ENCODE measurements at regions not wholly inside any gene's neighbourhood (a gene's known extent, or its start where the extent isn't known, plus 50 kb on each side); places are given as distances from the start of the nearest gene placed in this dataset.

DNA sequence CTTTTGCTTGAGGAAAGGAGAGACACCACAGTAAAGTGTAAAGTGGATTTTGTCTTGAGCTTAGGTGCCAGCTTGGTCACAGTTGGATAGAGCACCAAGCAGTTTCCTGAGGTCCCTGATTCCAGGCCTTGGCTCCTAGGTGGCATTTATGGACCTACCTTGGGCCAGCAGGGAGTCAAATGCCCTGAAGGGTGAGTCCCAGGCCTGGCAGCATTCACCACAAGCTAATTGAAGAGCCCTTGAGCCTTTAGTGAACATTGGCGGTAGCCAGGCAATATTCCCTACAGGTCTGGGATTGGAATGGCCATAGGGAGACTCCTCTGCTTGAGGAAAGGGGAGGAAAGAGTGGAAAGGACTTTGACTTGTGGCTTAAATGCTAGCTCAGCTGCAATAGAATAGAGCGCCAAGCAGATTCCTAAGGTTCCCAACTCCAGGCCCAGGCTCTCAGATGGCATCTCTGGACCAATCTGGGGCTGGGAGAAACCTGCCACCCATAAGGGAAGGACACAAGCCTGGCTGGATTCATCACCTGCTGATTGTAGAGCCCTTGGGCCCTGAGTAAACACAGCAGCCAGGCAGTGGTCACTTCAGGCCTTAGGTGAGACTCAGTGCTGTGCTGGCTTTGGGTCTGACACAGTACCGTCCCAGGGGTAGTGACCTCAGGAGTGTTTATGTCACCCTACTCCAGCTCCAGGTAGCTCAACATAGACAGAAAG lies 137.5 kb upstream of the OTOS start:
- DNase-seq (ENCODE audit: low read depth), result no peak

GRCh38 chr2:240278661-240279060 lies 138.2 kb upstream of the OTOS start:
- no peak for DNase-seq (ENCODE audit: low read depth)

- DNase-seq (ENCODE audit: low read depth), result no peak
Observed at GRCh38 chr2:240280621-240281020, 140.2 kb upstream of the OTOS start.

DNA sequence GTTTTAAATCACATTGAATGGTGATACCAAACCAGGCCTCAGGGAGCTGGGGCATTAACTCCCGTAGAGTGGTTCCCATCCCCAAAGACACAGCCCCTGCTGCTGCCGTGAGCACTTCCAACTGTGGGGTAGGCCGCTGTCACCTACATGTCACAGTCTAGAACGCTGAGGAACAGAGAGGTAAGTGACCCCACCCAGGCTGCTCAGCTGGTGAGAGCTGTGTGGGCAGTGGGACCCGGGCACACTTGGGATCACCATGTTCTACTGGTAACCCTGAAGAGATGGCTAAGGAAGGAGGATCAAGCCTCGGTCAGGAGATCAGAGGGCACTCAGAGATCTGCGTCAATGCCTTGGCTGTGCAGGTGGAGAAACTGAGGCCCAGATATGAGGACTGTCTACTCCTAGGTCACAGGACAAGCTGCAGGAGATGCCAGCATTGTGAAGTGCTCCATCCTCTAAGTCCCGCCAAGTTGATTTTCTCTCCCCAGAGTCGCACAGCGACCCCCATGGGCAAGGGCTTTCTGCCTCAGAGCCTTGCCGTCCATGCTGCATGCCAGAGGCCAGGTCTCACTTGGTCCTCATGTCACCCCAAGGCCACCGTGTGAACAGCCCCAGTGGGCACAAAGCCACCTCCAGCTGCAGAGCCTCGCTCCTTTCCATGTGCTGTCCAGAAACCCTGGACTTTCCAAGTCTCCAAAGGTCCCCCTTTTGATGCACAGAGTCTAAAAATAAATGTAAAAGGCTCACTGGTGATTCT lies 144.2 kb upstream of the OTOS start:
- no peak for DNase-seq (ENCODE audit: low read depth)

- DNase-seq (ENCODE audit: low read depth), result no peak
Observed at GRCh38 chr2:240285725-240286124, 145.3 kb upstream of the OTOS start.

DNA sequence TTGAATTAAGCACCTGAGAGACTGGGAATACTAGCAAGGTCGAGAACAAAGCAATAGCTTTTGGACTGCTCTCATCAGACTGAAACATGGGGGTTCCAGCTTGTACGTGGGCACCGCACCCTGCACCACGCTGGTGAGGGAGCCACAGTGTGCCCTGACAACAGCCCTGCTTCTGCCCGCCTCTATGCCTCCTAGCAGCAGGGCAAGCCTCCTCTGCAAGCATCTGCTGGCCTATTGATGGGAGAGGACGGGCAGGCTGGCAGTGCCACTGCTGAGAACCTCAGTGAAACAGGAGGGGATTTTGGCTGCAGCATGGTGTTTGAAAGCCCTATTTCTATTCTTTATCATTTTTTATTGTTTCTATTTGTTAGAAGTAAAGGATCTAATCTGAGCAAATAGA lies 146.1 kb upstream of the OTOS start:
- DNase-seq (ENCODE audit: low read depth), result no peak

- no peak for DNase-seq (ENCODE audit: low read depth)
Observed at GRCh38 chr2:240287011-240287410, 146.6 kb upstream of the OTOS start.

GRCh38 chr2:240287496-240288086 lies 147.1 kb upstream of the OTOS start:
- no peak for DNase-seq (ENCODE audit: low read depth)

- DNase-seq (ENCODE audit: low read depth), result no peak
Observed at GRCh38 chr2:240288087-240288521, 147.4 kb upstream of the GPC1 start.

GRCh38 chr2:240289701-240290431 lies 145.6 kb upstream of the GPC1 start:
- no peak for DNase-seq (ENCODE audit: low read depth)

- DNase-seq (ENCODE audit: low read depth), result no peak
Observed at GRCh38 chr2:240290432-240291336, 144.8 kb upstream of the GPC1 start.

- DNase-seq (ENCODE audit: low read depth), result no peak
Observed at GRCh38 chr2:240291337-240292034, 144.0 kb upstream of the GPC1 start.

DNA sequence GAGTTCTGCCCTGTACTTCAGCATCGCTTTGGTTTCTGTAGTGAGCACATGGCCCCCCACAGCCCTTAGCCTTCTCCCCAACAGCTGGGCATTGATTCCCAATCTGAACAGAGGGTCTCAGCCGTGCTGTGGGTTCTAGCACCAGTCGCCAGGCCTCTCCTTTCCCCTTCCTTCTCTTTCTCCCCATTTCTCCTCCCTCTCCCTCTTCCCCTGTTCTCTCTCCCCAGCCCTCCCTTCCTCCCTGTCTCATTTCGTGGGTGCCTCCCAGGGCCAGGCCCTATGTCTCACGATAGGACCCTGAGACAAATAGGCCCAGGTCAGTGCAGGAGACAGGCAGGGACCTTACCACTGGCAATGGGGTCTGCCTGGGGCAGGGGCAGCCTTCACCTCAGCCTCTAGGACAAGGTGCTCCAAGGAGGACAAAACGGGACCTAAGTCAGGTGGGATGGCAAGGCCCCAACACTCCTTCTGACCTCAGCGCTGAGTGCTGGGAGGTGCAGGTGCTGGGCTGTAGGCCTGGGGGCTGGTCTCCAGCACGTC lies 143.4 kb upstream of the GPC1 start:
- no peak for DNase-seq (ENCODE audit: low read depth)

- DNase-seq (ENCODE audit: low read depth), result no peak
Observed at GRCh38 chr2:240292619-240293525, 142.6 kb upstream of the GPC1 start.

DNA sequence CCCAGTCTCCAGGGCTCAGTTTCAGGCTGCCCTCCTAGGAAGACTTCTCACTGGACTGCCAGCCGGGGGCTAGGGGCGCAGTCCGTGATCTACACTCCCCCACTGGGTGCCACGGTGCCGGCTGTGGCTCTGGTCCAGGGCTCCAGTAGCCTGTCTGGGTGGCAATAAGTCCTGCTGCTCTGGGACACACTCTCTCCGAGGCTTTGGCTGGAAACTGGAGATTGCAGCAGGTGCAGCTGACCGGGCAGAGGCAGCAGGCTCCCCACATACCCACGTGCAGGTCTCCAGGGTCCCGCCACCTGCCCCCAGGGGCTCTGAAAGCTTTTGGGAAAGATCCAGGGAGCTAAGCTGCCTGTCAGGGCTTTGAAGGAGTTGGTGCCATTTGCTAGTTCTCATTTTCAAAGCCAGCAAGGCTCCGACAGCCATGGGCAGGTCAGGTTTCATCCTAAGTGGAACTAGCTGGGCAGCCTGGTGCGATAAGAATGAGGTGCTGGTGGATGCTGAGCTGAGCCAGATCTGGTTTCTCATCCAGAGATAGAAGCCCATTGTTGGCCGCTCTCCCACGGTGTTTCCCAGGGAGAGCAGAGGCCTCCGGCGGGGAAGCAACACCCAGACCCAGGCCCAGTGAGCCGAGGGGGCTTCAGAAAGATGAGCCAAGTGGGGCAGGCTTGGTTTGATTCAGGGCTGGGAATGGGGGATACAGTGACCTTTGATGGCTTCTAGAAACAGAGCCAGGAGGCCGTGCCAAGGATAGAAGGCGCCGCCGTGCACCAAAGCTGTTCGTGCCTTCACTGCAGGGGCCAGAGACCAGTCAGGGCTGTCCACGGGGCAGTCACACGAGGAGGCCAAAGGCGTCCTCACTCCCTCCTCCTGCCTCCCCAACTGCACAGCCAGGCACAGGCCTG lies 141.7 kb upstream of the GPC1 start:
- no peak for DNase-seq (ENCODE audit: low read depth)

GRCh38 chr2:240294514-240294913 lies 140.9 kb upstream of the GPC1 start:
- no peak for DNase-seq (ENCODE audit: low read depth)

- DNase-seq (ENCODE audit: low read depth), result no peak
Observed at GRCh38 chr2:240295256-240296103, 140.0 kb upstream of the GPC1 start.
